ENCODE measurements at regions not wholly inside any gene's neighbourhood (a gene's known extent, or its start where the extent isn't known, plus 50 kb on each side); places are given as distances from the start of the nearest gene placed in this dataset.
"Not testable (repeated sequence)": the region's sequence is repeated elsewhere in the genome, so short reads cannot be mapped to it uniquely, and the experiment has no call there.

GRCh38 chr16:29195116-29195872 lies 210.4 kb downstream of the LAT start:
- not testable (repeated sequence) for DNase-seq

DNA sequence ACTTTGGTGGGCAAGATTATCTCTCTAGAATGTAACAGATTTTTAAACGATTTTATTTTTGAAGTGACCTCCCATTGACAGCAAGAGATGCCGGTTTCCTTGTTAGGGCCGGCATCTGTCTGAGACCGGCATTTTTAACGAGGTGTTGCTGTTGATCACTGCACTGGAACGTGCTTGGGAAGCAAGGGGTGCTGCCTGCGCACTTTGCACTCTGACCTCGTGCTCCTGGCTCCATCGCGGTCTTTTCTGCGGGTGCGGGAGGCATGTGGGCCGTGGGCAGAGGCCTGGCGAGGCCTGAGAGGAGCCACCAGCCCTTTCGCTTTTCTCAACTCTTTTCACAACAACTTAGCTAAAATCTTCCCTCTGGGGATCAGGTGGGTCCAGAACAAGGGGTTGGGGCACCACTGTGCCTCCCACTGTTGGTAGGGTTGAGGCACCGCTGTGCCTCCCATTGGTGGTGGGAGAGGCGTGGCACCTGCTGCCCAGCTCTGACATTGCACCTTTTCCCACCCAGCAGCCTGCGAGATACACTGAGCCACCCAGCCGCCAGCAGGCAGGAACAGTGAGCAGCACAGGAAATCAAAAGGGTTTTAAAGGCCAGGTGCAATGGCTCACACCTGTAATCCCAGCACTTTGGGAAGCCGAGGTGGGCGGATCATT lies 209.5 kb downstream of the LAT start:
- not testable (repeated sequence) for DNase-seq

GRCh38 chr16:29193634-29194033 lies 208.8 kb downstream of the LAT start:
- not testable (repeated sequence) for DNase-seq

GRCh38 chr16:29193248-29193574 lies 208.4 kb downstream of the LAT start:
- not testable (repeated sequence) for DNase-seq

DNA sequence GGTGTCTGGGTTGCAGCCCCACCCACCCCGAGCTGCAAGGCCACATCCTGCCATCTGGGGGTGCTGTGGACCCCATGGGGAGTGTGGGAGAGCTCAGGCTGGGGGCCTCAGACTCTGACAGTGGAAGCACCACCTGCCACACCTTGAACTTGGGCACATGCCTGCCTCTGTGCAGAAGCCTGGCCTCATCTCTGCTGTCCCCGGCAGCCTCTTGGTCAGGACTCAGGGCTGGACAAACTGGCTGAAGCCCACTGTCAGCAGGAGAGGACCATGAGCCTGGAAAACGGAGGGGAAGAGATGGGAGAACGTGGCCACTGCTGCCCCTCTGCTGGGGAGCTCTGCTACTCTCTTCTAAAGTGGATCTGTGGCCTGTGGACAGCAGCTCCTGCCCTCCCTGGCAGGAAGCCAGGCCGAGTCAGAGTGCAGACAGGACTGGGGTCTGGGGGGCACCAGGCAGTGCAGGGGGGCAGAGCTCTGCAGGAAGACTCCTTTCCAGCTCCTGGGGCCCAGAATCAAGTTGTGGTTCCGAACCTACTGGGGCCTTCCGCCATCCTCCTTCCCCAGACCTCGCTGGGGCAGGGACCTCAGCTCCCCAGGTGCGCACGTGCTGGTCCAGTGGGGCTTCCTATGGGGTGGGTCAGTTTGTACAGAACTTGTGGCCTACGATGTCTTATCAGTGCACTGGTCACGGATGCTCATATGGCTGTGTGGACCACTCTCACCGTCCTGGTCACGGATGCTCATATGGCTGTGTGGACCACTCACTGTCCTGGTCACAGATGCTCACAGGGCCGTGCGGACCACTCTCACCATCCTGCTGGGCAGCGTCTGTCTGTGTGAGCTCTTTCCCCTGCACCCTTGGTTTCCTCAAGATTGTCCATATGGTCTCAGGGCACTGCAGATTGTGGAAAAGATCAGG lies 207.7 kb downstream of the LAT start:
- no peak for DNase-seq

- not testable (repeated sequence) for DNase-seq
These were observed 206.9 kb downstream of the LAT start for GRCh38 chr16:29191636-29192180.

GRCh38 chr16:29190553-29191431 lies 205.9 kb downstream of the LAT start:
- DNase-seq: not testable (repeated sequence)

- not testable (repeated sequence) for DNase-seq
These were observed 204.0 kb downstream of the LAT start for GRCh38 chr16:29188806-29189205.

GRCh38 chr16:29186306-29187220 lies 201.7 kb downstream of the LAT start:
- not testable (repeated sequence) for DNase-seq

- DNase-seq: not testable (repeated sequence)
These were observed 201.0 kb downstream of the LAT start for GRCh38 chr16:29185872-29186271.

DNA sequence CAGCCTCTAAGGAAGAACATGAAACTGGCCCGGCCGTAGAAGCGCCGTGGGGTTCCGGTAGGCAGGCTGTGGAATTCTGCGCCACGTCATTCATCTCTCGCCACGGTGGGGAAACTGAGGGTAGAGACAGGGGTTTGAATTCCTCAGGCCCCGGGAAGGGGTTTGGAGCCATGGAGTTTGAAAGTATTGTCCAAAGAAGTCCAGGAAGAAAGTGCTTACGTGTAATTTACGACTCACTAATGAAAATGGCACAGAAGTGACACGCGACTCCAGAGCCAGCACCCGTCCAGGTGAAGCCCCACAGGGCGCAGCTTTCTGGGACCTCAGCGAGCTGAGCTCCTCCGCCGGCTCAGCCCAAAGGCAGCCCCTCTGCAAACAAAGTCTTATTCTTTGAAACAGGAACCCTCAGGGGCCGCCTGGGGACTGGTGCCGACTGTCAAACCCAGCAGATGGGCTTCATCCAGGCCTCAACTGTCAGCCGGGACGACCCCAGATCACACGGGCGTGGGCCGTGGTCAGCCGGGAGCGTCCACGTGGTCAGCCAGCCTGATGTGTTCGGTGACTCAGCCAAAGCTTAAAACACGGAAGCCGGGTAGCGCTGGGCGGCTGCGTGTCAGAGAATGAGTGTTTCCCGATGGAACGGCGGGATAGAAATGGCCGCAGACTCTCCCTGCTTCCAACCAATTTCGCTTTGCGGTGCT lies 200.0 kb downstream of the LAT start:
- DNase-seq: not testable (repeated sequence)

DNA sequence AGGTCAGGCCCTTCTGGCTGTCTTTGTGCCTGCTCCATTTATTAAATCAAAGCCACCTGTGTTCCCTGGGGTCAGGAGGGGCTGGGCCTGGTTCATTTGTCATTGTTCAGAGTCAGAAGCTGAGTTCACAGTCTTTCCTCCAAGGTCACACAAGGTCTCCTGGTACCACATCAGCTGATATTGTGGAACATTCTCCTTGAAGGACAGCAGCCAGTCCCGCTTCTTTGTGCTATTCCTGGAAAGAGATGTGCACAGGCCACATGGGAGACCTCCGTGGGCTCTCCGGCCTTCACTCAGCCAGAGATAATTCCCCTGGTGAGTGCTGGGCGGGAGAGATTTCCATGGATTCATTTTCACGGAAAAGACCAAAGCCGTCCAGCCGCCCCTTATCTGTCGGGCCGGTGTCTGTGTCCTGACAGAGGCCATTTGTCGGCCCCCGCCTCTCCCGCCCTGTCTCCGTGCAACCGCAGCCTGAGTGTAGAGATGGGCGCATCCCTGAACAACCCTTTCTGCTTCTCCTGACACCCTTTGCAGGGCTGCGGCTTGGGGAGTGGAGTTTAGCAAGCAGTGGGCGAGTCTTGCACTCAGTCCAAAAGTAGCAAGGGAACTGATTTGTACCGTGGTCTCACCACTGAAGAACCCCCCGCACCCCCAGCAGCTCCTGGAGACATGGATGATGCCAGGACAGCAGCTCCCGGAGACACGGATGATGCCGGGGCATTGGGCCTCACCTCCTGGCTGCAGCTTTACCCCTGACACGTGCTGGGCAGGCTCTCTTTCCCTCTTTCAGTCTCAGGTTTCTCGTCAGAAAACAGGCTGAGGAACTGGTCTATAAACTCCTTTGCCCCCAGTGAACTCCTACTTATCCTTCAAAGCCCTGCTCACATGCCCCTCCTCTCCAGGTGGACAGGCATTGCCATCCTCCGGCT lies 198.4 kb downstream of the LAT start:
- not testable (repeated sequence) for DNase-seq

GRCh38 chr16:29182501-29182900 lies 197.6 kb downstream of the LAT start:
- no peak for DNase-seq

GRCh38 chr16:29181921-29182411 lies 197.1 kb downstream of the LAT start:
- not testable (repeated sequence) for DNase-seq

DNA sequence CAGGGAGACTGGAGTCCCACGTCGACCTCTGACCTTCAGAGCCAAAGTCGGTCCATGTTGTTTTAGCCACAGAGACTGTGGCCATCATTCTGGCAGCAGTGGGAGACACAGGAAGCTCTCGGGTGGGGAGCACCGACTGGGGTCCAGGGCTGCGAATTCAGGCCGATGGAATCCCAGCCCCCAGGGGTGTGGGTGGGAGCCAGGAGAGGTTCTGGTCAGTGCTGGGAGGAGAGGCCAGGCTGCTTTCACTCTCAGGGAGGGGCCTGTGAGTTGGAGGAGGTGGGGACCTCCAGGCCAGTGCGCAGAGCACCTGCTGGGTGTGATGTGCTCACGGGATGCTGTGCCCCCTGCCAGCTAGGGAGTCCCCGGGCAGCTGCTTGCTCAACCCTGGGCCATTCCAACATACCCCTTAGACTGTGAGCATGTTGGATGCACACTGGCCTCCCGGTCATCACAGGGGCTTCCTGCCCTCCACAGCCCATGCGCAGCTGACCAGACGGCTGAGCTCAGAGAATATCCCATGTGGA lies 196.5 kb downstream of the LAT start:
- DNase-seq: not testable (repeated sequence)

DNA sequence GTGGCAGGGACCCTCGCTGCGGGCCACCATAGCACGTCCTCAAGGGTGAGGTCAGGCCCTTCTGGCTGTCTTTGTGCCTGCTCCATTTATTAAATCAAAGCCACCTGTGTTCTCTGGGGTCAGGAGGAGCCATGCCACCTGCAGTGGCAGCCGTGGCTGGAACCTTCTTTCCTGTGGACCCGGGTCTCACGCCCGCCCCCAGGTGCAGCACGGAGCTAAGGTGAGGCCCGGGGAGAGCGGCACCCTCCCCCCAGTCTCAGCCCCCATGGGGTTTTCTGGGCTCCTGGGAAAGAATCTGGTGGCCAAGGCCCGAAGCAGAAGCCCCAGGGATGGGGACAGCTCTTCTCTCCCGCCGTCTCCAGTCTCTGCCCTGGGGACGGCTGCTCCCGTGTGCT lies 195.4 kb downstream of the LAT start:
- DNase-seq: not testable (repeated sequence)

GRCh38 chr16:29179401-29180205 lies 194.8 kb downstream of the LAT start:
- not testable (repeated sequence) for DNase-seq

Data from hematopoietic multipotent progenitor cell treated with erythropoietin and hydrocortisone succinate and interleukin-3 and kit ligand, for 8 days (in vitro differentiated cells).